Left ventricle myocardium inferior (tissue), 1 donor: ENCODE measurements at regions not wholly inside any gene's neighbourhood (a gene's known extent, or its start where the extent isn't known, plus 50 kb on each side); places are given as distances from the start of the nearest gene placed in this dataset.
A peak's percentile ranks its signal among the peaks of the same experiment; 100 is the strongest.

Experiments used
- DNase-seq: peaks from one replicate; pipeline ENCODE4 v3.0.0-alpha.2; 2020
- H3K27ac ChIP-seq: fragments of 200-600 bp; replicated peaks from 2 replicates; pipeline ENCODE4 v1.8.0; 2021
- H3K27me3 ChIP-seq: fragments of 200-600 bp; 2 replicates; pipeline ENCODE4 v1.8.0; 2021; ENCODE audit warnings: low read depth
- H3K36me3 ChIP-seq: fragments of 200-600 bp; 2 replicates; pipeline ENCODE4 v1.8.0; 2021
- H3K4me1 ChIP-seq: fragments of 200-600 bp; 2 replicates; pipeline ENCODE4 v1.8.0; 2021
- H3K4me3 ChIP-seq: fragments of 200-600 bp; 2 replicates; pipeline ENCODE4 v1.8.0; 2021; ENCODE audit warnings: mild to moderate bottlenecking, moderate library complexity
- H3K9me3 ChIP-seq: fragments of 200-600 bp; replicated peaks from 2 replicates; pipeline ENCODE4 v1.8.0; 2021
- CTCF ChIP-seq: fragments of 200-600 bp; IDR thresholded peaks from 2 replicates; pipeline ENCODE4 v1.8.0; 2021; ENCODE audit warnings: antibody characterized with exemption, mild to moderate bottlenecking, borderline replicate concordance
- intact Hi-C: fragments of 100-400 bp; cut with micrococcal nuclease; formaldehyde crosslinking; loops from one replicate; pipeline ENCODE4 v1.11.0; 2022
- donor health status: DM: no; HTN: yes; CAD: no; lungs with severe emphysema.

- DNase-seq = no peak
Measured at GRCh38 chr6:122141246-122141645, 258.2 kb upstream of the HSF2 start.

GRCh38 chr6:122143813-122144601, 255.4 kb upstream of the HSF2 start:
- Histone ChIP-seq H3K27ac (no peak overlapping the region), H3K27me3 (no peaks in the 10 kb centered on the region), H3K4me3 (no peak overlapping the region), H3K36me3 (no peaks in the 10 kb centered on the region), H3K4me1 (no peaks in the 10 kb centered on the region), H3K9me3 (no peaks in the 10 kb centered on the region)
- TF ChIP-seq CTCF = no peak
- intact Hi-C loops = no loop called here
- no peak for DNase-seq

More at GRCh38 chr6:122141246-122141645, 258.2 kb upstream of the HSF2 start:
- H3K27me3 ChIP-seq = no peaks in the 10 kb centered on the region
- H3K36me3 ChIP-seq = no peaks in the 10 kb centered on the region
- no peaks in the 10 kb centered on the region for H3K4me1 ChIP-seq
- H3K27ac ChIP-seq = no peak overlapping the region
- no peaks in the 10 kb centered on the region for H3K9me3 ChIP-seq
- intact Hi-C loops = no loop called here
- no peak for TF ChIP-seq CTCF
- no peak overlapping the region for H3K4me3 ChIP-seq

- Histone ChIP-seq H3K27ac (no peak overlapping the region), H3K27me3 (no peaks in the 10 kb centered on the region), H3K36me3 (no peaks in the 10 kb centered on the region), H3K9me3 (no peaks in the 10 kb centered on the region), H3K4me1 (no peaks in the 10 kb centered on the region), H3K4me3 (no peak overlapping the region)
- TF ChIP-seq CTCF = no peak
- no peak for DNase-seq
- intact Hi-C loops = no loop called here
Measured at GRCh38 chr6:122145246-122145645, 254.2 kb upstream of the HSF2 start.

GRCh38 chr6:122145741-122146240, 253.7 kb upstream of the HSF2 start:
- no peak overlapping the region for H3K4me3 ChIP-seq
- no peak for DNase-seq
- no peak for TF ChIP-seq CTCF
- H3K4me1 ChIP-seq = no peaks in the 10 kb centered on the region
- H3K36me3 ChIP-seq = no peaks in the 10 kb centered on the region
- H3K27ac ChIP-seq = no peak overlapping the region
- intact Hi-C loops = no loop called here
- H3K27me3 ChIP-seq = no peaks in the 10 kb centered on the region
- H3K9me3 ChIP-seq = no peaks in the 10 kb centered on the region

GRCh38 chr6:122147291-122147690, 252.2 kb upstream of the HSF2 start:
- H3K4me3 ChIP-seq = no peak overlapping the region
- no peak for TF ChIP-seq CTCF
- H3K27ac ChIP-seq = peak overlapping the region; percentile 65
- H3K9me3 ChIP-seq = no peaks in the 10 kb centered on the region
- intact Hi-C loops = no loop called here
- H3K4me1 ChIP-seq = peaks cover 8% of the 10 kb centered on the region
- DNase-seq = no peak
- no peaks in the 10 kb centered on the region for H3K36me3 ChIP-seq
- no peaks in the 10 kb centered on the region for H3K27me3 ChIP-seq
